AG09319 (cell line): ENCODE measurements at regions not wholly inside any gene's neighbourhood (a gene's known extent, or its start where the extent isn't known, plus 50 kb on each side); places are given as distances from the start of the nearest gene placed in this dataset.

ENCODE experiments used
- DNase-seq: peaks from one replicate; pipeline ENCODE4 v3.0.0-alpha.2; 2010; ENCODE audit warnings: low read depth; ENCODE audit errors: extremely low read depth
- TF ChIP-seq, protein P1 (sequence below): IDR thresholded peaks from 2 replicates; pipeline ENCODE4 v1.5.1; 2011; ENCODE audit warnings: low read depth, mild to moderate bottlenecking, inconsistent platforms, low read length, moderate library complexity

DNA sequence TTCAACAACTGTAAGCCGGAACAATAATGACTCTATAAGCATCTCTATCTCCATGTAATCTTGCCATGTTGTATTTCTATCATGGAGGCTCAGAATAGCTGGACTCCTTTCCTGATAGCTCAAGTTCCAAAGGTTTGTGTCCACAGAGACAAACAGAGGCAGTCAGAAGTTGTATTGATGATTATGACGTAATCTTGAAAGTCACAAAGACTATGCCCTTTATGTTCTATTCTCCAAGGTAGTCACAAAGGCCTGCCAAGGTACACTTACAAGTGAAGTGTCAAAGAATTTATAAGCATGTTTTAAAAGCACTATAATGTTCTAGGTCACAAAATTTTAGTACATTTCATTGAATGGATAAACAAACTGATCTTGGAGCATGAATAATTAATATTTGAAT lies 542.2 kb downstream of the CDH11 start:
- TF ChIP-seq, protein P1, sequence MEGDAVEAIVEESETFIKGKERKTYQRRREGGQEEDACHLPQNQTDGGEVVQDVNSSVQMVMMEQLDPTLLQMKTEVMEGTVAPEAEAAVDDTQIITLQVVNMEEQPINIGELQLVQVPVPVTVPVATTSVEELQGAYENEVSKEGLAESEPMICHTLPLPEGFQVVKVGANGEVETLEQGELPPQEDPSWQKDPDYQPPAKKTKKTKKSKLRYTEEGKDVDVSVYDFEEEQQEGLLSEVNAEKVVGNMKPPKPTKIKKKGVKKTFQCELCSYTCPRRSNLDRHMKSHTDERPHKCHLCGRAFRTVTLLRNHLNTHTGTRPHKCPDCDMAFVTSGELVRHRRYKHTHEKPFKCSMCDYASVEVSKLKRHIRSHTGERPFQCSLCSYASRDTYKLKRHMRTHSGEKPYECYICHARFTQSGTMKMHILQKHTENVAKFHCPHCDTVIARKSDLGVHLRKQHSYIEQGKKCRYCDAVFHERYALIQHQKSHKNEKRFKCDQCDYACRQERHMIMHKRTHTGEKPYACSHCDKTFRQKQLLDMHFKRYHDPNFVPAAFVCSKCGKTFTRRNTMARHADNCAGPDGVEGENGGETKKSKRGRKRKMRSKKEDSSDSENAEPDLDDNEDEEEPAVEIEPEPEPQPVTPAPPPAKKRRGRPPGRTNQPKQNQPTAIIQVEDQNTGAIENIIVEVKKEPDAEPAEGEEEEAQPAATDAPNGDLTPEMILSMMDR: no peak
- no peak for DNase-seq

- no peak for DNase-seq
- TF ChIP-seq, protein P1: no peak
Observed at GRCh38 chr16:64545768-64546167, 576.1 kb downstream of the CDH11 start.

DNA sequence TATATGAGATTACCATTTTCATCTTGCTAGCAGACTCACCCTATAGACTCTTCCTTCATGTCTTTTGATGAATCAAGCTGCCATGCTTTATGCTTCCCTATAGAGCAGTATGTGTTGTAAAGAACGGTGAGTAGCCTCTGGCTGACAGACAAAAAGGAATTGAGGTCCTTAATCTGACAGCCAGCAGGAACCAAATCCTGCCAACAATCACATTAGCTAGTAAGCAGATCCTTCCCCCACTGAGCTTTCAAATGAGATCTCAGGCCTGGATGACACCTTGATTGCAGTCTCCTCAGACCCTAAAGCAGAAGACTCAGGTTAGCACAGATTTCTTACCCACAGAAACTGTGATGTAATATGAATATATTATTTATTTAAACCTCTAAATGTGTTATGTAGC lies 577.0 kb downstream of the CDH11 start:
- no peak for DNase-seq
- TF ChIP-seq, protein P1: no peak

- TF ChIP-seq, protein P1: no peak
Observed at GRCh38 chr16:64543441-64543840, 578.4 kb downstream of the CDH11 start.

GRCh38 chr16:64543031-64543430 lies 578.8 kb downstream of the CDH11 start:
- DNase-seq: no peak
- TF ChIP-seq, protein P1: no peak

More at GRCh38 chr16:64543441-64543840, 578.4 kb downstream of the CDH11 start:
- no peak for DNase-seq

- DNase-seq: no peak
- TF ChIP-seq, protein P1: no peak
Observed at GRCh38 chr16:64542152-64542551, 579.7 kb downstream of the CDH11 start.

DNA sequence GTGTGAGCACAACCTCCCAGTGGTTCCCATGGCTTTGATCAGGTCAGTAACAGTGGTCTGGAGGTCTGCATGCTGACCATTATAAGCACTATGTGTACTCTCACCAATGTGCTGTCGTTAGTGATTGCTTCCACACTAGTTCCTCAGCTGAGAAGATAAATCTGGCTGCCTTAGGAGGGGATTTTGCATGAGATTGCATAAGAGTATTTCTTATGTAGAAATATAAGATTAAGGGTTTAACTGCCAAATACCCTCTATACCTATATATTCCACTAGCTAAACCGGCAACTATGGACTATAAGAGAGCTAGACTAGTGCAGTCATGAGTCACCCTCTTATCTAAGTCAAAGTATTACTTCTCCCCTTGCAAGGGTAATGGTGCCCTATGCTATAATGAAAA lies 580.2 kb downstream of the CDH11 start:
- no peak for DNase-seq
- TF ChIP-seq, protein P1: no peak
